HUES48 (cell line): ENCODE measurements at regions not wholly inside any gene's neighbourhood (a gene's known extent, or its start where the extent isn't known, plus 50 kb on each side); places are given as distances from the start of the nearest gene placed in this dataset.
A peak's percentile ranks its signal among the peaks of the same experiment; 100 is the strongest.

Experiments used
- H3K27ac ChIP-seq: one replicate; pipeline ENCODE4 v1.7.0; 2013; ENCODE audit warnings: low read depth, low read length, inconsistent platforms
- H3K27me3 ChIP-seq: 2 replicates; pipeline ENCODE4 v1.6.1; 2013; ENCODE audit warnings: mild to moderate bottlenecking, low read length; ENCODE audit not compliant: control insufficient read depth, insufficient read depth
- H3K36me3 ChIP-seq: 2 replicates; pipeline ENCODE4 v1.6.1; 2013; ENCODE audit warnings: low read length; ENCODE audit not compliant: control insufficient read depth, insufficient read depth
- H3K4me1 ChIP-seq: 2 replicates; pipeline ENCODE4 v1.6.1; 2013; ENCODE audit warnings: mild to moderate bottlenecking, low read length; ENCODE audit not compliant: control insufficient read depth, insufficient read depth
- H3K4me3 ChIP-seq: 2 replicates; pipeline ENCODE4 v1.5.1; 2013; ENCODE audit warnings: mild to moderate bottlenecking, low read depth, low read length
- H3K9ac ChIP-seq: 2 replicates; pipeline ENCODE4 v1.6.1; 2013; ENCODE audit warnings: mild to moderate bottlenecking, low read depth, low read length, moderate library complexity
- H3K9me3 ChIP-seq: 2 replicates; pipeline ENCODE4 v1.6.1; 2013; ENCODE audit warnings: low read length; ENCODE audit not compliant: control insufficient read depth, insufficient read depth

- H3K9me3 ChIP-seq, result no peaks in the 10 kb centered on the region
- H3K27ac ChIP-seq, result no peak overlapping the region
- H3K4me3 ChIP-seq, result no peak overlapping the region
- no peaks in the 10 kb centered on the region for H3K4me1 ChIP-seq
- no peak overlapping the region for H3K9ac ChIP-seq
- no peaks in the 10 kb centered on the region for H3K36me3 ChIP-seq
- H3K27me3 ChIP-seq, result no peaks in the 10 kb centered on the region
Measured at GRCh38 chr21:28339403-28339802, 653.3 kb downstream of the LTN1 start.

GRCh38 chr21:28338701-28339305 is 653.9 kb downstream of the LTN1 start:
- no peaks in the 10 kb centered on the region for H3K27me3 ChIP-seq
- H3K27ac ChIP-seq, result no peak overlapping the region
- no peak overlapping the region for H3K9ac ChIP-seq
- H3K36me3 ChIP-seq, result no peaks in the 10 kb centered on the region
- no peaks in the 10 kb centered on the region for H3K4me1 ChIP-seq
- H3K4me3 ChIP-seq, result no peak overlapping the region
- H3K9me3 ChIP-seq, result no peaks in the 10 kb centered on the region

GRCh38 chr21:28337315-28337714 is 655.4 kb downstream of the LTN1 start:
- Histone ChIP-seq H3K27me3 (no peaks in the 10 kb centered on the region), H3K27ac (no peak overlapping the region), H3K4me3 (no peak overlapping the region), H3K9me3 (no peaks in the 10 kb centered on the region), H3K4me1 (no peaks in the 10 kb centered on the region), H3K36me3 (no peaks in the 10 kb centered on the region), H3K9ac (no peak overlapping the region)

- no peak overlapping the region for H3K27ac ChIP-seq
- H3K9ac ChIP-seq, result no peak overlapping the region
- H3K4me1 ChIP-seq, result no peaks in the 10 kb centered on the region
- H3K27me3 ChIP-seq, result no peaks in the 10 kb centered on the region
- H3K4me3 ChIP-seq, result no peak overlapping the region
- H3K36me3 ChIP-seq, result no peaks in the 10 kb centered on the region
- no peaks in the 10 kb centered on the region for H3K9me3 ChIP-seq
Measured at GRCh38 chr21:28336314-28336713, 656.4 kb downstream of the LTN1 start.

GRCh38 chr21:28334407-28334806 is 658.3 kb downstream of the LTN1 start:
- H3K27me3 ChIP-seq, result no peaks in the 10 kb centered on the region
- no peak overlapping the region for H3K27ac ChIP-seq
- H3K36me3 ChIP-seq, result no peaks in the 10 kb centered on the region
- 0 out of 2 replicates have a peak, but pooled peaks cover 10% of the 10 kb centered on the region for H3K9me3 ChIP-seq
- H3K4me3 ChIP-seq, result no peak overlapping the region
- H3K9ac ChIP-seq, result no peak overlapping the region
- no peaks in the 10 kb centered on the region for H3K4me1 ChIP-seq

- no peaks in the 10 kb centered on the region for H3K4me1 ChIP-seq
- no peak overlapping the region for H3K27ac ChIP-seq
- no peaks in the 10 kb centered on the region for H3K27me3 ChIP-seq
Measured at GRCh38 chr21:28333578-28334075, 659.0 kb downstream of the LTN1 start.

GRCh38 chr21:28332796-28333195 is 659.9 kb downstream of the LTN1 start:
- Histone ChIP-seq H3K9ac (no peak overlapping the region), H3K27ac (no peak overlapping the region), H3K4me3 (no peak overlapping the region), H3K4me1 (no peaks in the 10 kb centered on the region), H3K27me3 (no peaks in the 10 kb centered on the region), H3K9me3 (peaks cover 18% of the 10 kb centered on the region), H3K36me3 (no peaks in the 10 kb centered on the region)

More at GRCh38 chr21:28333578-28334075, 659.0 kb downstream of the LTN1 start:
- no peak overlapping the region for H3K4me3 ChIP-seq
- no peaks in the 10 kb centered on the region for H3K36me3 ChIP-seq
- no peak overlapping the region for H3K9ac ChIP-seq
- peaks cover 10% of the 10 kb centered on the region; the same call in 1 of the 2 replicates for H3K9me3 ChIP-seq

GRCh38 chr21:28325618-28326017 is 667.1 kb downstream of the LTN1 start:
- no peaks in the 10 kb centered on the region for H3K36me3 ChIP-seq
- no peaks in the 10 kb centered on the region for H3K27me3 ChIP-seq
- peaks cover 28% of the 10 kb centered on the region for H3K4me1 ChIP-seq
- H3K27ac ChIP-seq, result peak overlapping the region; percentile 96
- 0 out of 2 replicates have a peak overlapping the region, but pooled peaks have one; percentile 48 for H3K9ac ChIP-seq
- peak overlapping the region; percentile 4; the same call in 1 of the 2 replicates for H3K4me3 ChIP-seq
- peaks cover 18% of the 10 kb centered on the region for H3K9me3 ChIP-seq

GRCh38 chr21:28324690-28325089 is 668.0 kb downstream of the LTN1 start:
- Histone ChIP-seq H3K27ac (peak overlapping the region; percentile 96), H3K27me3 (no peaks in the 10 kb centered on the region), H3K36me3 (no peaks in the 10 kb centered on the region), H3K9me3 (peaks cover 10% of the 10 kb centered on the region), H3K4me3 (no peak overlapping the region), H3K4me1 (peaks cover 28% of the 10 kb centered on the region), H3K9ac (no peak overlapping the region)

- Histone ChIP-seq H3K27me3 (no peaks in the 10 kb centered on the region), H3K9ac (no peak overlapping the region), H3K4me1 (no peaks in the 10 kb centered on the region), H3K9me3 (no peaks in the 10 kb centered on the region), H3K4me3 (no peak overlapping the region), H3K27ac (no peak overlapping the region), H3K36me3 (no peaks in the 10 kb centered on the region)
Measured at GRCh38 chr21:28317177-28317950, 675.3 kb downstream of the LTN1 start.
